BJ (cell line): ENCODE measurements at regions not wholly inside any gene's neighbourhood (a gene's known extent, or its start where the extent isn't known, plus 50 kb on each side); places are given as distances from the start of the nearest gene placed in this dataset.

Source experiments
- CTCF ChIA-PET: fragments of 350-600 bp; formaldehyde crosslinking; extraction: SDS; loops from one replicate; lab custom pipeline; 2021; ENCODE audit warnings: antibody characterized with exemption, inconsistent platforms; lab: Yijun Ruan, JAX
- POLR2A ChIA-PET: fragments of 300-600 bp; sonication (Branson Sonifier 250); formaldehyde crosslinking; extraction: SDS; loops from one replicate; lab custom pipeline; 2021; ENCODE audit warnings: antibody characterized with exemption; lab: Charles Lee
- DNase-seq: peaks from one replicate; pipeline ENCODE4 v3.0.0-alpha.2; 2011; ENCODE audit warnings: low read depth
- H3K27me3 ChIP-seq: 2 replicates; pipeline ENCODE4 v1.6.0; 2011; ENCODE audit warnings: low read length; ENCODE audit not compliant: control insufficient read depth, insufficient read depth
- H3K36me3 ChIP-seq: 2 replicates; pipeline ENCODE4 v1.5.1; 2011; ENCODE audit warnings: low read length; ENCODE audit not compliant: control insufficient read depth, insufficient read depth
- H3K4me3 ChIP-seq: 2 replicates; pipeline ENCODE4 v1.5.1; 2011; ENCODE audit warnings: low read depth, mild to moderate bottlenecking, control low read depth, low read length
- TF ChIP-seq, protein P1 (sequence below): IDR thresholded peaks from 2 replicates; pipeline ENCODE4 v1.5.1; 2011; ENCODE audit warnings: low read depth, mild to moderate bottlenecking, control low read depth, inconsistent platforms, low read length, moderate library complexity; ENCODE audit not compliant: insufficient read depth

- CTCF ChIA-PET = no interaction called here
- POLR2A ChIA-PET = no interaction called here
- TF ChIP-seq, protein P1, sequence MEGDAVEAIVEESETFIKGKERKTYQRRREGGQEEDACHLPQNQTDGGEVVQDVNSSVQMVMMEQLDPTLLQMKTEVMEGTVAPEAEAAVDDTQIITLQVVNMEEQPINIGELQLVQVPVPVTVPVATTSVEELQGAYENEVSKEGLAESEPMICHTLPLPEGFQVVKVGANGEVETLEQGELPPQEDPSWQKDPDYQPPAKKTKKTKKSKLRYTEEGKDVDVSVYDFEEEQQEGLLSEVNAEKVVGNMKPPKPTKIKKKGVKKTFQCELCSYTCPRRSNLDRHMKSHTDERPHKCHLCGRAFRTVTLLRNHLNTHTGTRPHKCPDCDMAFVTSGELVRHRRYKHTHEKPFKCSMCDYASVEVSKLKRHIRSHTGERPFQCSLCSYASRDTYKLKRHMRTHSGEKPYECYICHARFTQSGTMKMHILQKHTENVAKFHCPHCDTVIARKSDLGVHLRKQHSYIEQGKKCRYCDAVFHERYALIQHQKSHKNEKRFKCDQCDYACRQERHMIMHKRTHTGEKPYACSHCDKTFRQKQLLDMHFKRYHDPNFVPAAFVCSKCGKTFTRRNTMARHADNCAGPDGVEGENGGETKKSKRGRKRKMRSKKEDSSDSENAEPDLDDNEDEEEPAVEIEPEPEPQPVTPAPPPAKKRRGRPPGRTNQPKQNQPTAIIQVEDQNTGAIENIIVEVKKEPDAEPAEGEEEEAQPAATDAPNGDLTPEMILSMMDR = no peak
Measured at GRCh38 chr5:44935262-44935661, 126.5 kb downstream of the MRPS30 start.

GRCh38 chr5:44935871-44936270 is 127.1 kb downstream of the MRPS30 start:
- Histone ChIP-seq H3K4me3 (no peak overlapping the region), H3K27me3 (no peaks in the 10 kb centered on the region), H3K36me3 (no peaks in the 10 kb centered on the region)
- POLR2A ChIA-PET = no interaction called here
- no peak for DNase-seq
- TF ChIP-seq, protein P1 = no peak
- CTCF ChIA-PET = no interaction called here

More at GRCh38 chr5:44935262-44935661, 126.5 kb downstream of the MRPS30 start:
- no peak for DNase-seq
- Histone ChIP-seq H3K36me3 (no peaks in the 10 kb centered on the region), H3K27me3 (no peaks in the 10 kb centered on the region), H3K4me3 (no peak overlapping the region)

GRCh38 chr5:44942524-44943001 is 133.8 kb downstream of the MRPS30 start:
- no peak for DNase-seq
- no peak overlapping the region for H3K4me3 ChIP-seq
- TF ChIP-seq, protein P1 = no peak
- ChIA-PET CTCF (no interaction called here), POLR2A (no interaction called here)
- no peaks in the 10 kb centered on the region for H3K36me3 ChIP-seq
- no peaks in the 10 kb centered on the region for H3K27me3 ChIP-seq

DNA sequence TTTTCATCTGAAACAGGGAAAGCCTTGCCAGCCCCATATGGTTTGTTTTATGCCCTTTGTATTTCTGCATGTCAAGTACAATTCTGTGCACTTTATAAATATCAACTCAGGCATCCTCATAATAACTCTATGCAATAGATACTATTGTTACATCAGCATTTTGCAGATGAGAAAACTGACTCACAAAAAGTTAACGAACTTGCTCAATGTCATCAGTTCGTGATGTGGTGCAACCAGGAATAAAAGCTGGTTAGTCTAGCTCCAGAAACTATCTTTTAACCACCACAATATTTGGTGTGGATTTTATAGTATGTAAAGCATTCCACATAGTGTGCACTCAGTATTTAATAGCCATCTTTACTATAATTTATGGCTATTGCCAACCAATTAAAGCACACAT is 134.9 kb downstream of the MRPS30 start:
- no peak overlapping the region for H3K4me3 ChIP-seq
- DNase-seq = no peak
- H3K36me3 ChIP-seq = no peaks in the 10 kb centered on the region
- TF ChIP-seq, protein P1 = no peak
- POLR2A ChIA-PET = no interaction called here
- CTCF ChIA-PET = no interaction called here
- H3K27me3 ChIP-seq = no peaks in the 10 kb centered on the region

DNA sequence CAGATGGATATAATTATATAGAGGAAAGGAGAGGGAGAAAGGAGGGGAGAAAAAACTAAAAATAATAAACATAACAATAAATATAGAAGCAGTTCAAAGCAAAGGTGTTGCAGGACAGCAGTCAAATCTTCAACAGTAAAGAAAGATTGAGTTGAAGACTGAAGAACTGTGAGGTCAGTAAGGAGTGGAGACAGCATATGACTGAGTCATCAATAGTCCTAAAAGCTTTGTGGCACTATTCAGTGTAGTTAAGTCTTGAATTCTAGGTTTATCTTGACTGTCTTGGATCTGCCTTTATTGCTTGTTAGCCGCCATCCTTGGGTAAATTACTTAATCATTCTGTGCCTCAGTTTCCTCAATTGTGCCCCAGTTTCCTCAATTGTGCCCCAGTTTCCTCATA is 137.0 kb downstream of the MRPS30 start:
- DNase-seq = no peak
- CTCF ChIA-PET = no interaction called here
- H3K4me3 ChIP-seq = no peak overlapping the region
- no peaks in the 10 kb centered on the region for H3K27me3 ChIP-seq
- TF ChIP-seq, protein P1 = no peak
- POLR2A ChIA-PET = no interaction called here
- no peaks in the 10 kb centered on the region for H3K36me3 ChIP-seq
